Lower leg skin (tissue), 3 donors: ENCODE measurements at regions not wholly inside any gene's neighbourhood (a gene's known extent, or its start where the extent isn't known, plus 50 kb on each side); places are given as distances from the start of the nearest gene placed in this dataset.

Experiments used
- POLR2A ChIP-seq, 2 donors: fragments of 450-650 bp; IDR thresholded peaks; one replicate each; pipeline ENCODE4 v1.6.1; 2016 to 2017; ENCODE audit warnings: antibody characterized with exemption in 2 of 2, mild to moderate bottlenecking in 1 of 2, moderate library complexity in 1 of 2
- TF ChIP-seq, protein P1 (sequence below), 3 donors: fragments of 450-650 bp; IDR thresholded peaks; one replicate each; pipeline ENCODE4 v1.5.1; 2016; ENCODE audit warnings: antibody characterized with exemption in 3 of 3, mild to moderate bottlenecking in 3 of 3, moderate library complexity in 2 of 3

DNA sequence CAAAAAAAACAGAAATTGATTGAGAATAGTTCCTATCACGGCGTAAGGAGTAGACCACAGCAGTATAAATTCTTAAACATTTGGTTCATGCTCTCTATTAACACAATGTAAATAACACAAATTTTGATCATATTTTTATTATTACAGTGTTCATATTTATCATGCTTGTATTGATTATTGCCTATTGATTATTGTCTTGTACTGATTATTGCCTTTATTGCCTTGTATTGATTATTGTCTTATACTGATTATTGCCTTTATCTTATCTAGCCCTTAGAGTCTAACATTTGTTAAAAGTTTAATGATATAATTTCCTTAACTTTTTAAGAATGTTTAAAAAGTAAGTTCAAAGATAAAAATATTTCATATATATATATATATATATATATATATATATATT lies 460.7 kb downstream of the KCNT2 start:
- TF ChIP-seq, protein P1, sequence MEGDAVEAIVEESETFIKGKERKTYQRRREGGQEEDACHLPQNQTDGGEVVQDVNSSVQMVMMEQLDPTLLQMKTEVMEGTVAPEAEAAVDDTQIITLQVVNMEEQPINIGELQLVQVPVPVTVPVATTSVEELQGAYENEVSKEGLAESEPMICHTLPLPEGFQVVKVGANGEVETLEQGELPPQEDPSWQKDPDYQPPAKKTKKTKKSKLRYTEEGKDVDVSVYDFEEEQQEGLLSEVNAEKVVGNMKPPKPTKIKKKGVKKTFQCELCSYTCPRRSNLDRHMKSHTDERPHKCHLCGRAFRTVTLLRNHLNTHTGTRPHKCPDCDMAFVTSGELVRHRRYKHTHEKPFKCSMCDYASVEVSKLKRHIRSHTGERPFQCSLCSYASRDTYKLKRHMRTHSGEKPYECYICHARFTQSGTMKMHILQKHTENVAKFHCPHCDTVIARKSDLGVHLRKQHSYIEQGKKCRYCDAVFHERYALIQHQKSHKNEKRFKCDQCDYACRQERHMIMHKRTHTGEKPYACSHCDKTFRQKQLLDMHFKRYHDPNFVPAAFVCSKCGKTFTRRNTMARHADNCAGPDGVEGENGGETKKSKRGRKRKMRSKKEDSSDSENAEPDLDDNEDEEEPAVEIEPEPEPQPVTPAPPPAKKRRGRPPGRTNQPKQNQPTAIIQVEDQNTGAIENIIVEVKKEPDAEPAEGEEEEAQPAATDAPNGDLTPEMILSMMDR (IDR thresholded peaks at IDR 0.05) = no peak
- TF ChIP-seq POLR2A (IDR thresholded peaks at IDR 0.05) = no peak
